ENCODE measurements at regions not wholly inside any gene's neighbourhood (a gene's known extent, or its start where the extent isn't known, plus 50 kb on each side); places are given as distances from the start of the nearest gene placed in this dataset.
"Not testable (repeated sequence)": the region's sequence is repeated elsewhere in the genome, so short reads cannot be mapped to it uniquely, and the experiment has no call there.

DNA sequence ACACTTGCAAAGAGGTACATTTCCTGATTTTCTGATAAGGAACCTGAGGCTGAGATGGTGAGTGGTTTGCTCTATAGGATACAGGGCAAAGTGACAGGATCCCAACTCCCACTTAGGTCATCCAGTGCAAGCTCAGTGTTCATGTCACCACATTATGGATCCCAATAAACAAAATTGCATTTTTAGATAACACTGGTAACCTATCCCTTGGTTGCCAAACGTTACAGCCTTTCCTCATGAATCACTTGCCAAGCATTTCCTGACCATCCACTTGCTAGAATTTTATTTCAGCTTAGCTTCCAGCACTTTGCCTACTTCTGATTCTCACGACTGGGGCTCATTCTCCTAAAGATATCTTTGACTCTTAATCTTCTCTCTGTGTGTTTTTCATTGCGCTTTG lies 131.4 kb upstream of the ODAD2 start:
- no peak for DNase-seq (ENCODE audit: low read depth)

GRCh38 chr10:28127881-28128280 lies 129.0 kb upstream of the ODAD2 start:
- DNase-seq (ENCODE audit: low read depth) = no peak

DNA sequence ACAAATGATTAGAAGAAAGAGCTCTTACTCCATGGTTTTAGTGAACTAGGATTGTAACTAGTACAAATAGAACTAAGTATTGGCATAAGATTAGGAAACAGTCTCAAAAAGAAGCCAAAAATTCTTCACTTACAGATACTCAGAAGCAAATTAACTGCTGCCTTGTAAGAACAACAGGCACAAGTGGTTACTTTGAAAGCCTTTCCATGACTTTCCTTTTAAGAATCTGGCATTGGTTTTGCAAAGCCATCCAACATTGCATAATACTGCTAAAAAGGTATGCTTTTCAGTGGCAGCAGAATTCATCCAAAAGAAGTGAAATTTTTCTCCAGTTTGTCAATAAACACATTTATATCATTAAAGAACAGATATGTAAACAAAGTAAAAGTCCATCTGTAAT lies 126.8 kb upstream of the ODAD2 start:
- DNase-seq (ENCODE audit: low read depth) = no peak

DNA sequence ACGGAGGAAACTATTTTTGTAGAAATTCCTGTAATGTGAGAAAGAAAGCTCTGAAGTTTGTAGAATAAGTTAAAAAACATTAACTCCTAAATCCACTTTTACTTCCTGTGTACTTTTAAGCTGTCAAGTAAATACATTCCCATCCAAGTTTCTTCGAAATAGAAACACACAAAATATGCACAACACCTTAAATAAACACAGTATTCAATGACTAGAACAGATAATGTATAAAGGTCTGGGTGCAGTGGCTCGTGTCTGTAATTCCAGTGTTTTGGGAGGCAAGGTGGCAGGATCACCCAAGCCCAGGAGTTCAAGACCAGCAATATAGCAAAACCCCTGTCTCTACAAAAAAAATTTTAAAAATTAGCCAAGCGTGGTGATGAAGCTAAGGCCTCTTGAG lies 121.9 kb upstream of the ODAD2 start:
- DNase-seq (ENCODE audit: low read depth) = no peak

GRCh38 chr10:28120043-28120749 lies 121.3 kb upstream of the ODAD2 start:
- DNase-seq (ENCODE audit: low read depth) = no peak

GRCh38 chr10:28118985-28119628 lies 120.2 kb upstream of the ODAD2 start:
- DNase-seq (ENCODE audit: low read depth) = no peak

DNA sequence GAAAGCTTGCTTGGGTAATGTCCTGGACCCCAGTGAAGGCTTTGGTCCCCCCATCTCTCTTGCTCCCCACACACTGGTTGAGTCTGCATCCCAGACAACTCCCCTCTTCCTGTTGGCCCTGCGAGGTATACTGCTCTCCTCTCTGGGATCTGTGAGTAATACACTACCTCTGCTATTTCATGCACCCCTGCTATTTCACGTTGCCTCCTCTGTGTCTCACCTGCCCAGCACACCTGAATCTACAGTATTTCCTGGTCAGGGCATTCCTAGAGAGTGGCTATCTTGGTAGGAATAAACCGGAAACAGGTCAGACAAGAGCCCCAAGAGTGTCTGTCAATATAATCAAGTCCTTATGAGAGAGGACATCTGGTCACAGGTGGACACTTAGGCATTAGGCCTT lies 114.3 kb upstream of the ODAD2 start:
- no peak for DNase-seq (ENCODE audit: low read depth)

DNA sequence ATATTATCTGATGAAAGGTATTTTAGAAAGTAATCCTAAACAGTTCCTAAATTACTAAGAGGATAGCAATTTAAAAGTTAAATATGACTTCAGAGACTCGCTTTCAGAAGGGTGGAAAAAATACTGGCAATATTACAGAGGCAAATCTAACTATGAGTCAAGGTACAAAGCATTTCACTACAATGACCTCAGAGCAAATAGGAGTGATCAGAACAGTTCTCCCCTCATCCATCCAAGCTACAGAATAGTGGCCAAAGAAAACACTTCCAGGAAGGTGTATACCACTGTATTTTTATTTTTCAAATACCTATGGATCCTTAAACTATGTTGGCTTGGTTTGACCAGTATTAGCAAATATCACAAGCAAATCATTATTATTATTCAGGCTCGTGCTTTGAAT lies 112.8 kb upstream of the ODAD2 start:
- no peak for DNase-seq (ENCODE audit: low read depth)

DNA sequence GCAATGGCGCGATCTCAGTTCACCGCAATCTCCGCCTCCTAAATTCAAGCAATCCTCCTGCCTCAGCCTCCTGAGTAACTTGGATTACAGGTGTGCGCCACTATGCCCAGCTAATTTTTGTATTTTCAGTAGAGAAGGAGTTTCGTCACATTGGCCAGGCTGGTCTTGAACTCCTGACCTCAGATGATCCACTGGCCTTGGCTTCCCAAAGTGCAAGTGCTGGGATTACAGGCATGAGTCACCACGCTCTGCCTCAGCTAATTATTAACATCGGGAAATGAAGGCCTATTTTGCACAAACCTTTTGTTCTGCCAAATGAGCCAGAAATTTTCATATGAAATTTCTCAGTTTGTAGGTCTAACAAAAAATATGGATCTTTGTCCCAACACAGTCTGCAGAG lies 106.7 kb upstream of the ODAD2 start:
- DNase-seq (ENCODE audit: low read depth) = no peak

DNA sequence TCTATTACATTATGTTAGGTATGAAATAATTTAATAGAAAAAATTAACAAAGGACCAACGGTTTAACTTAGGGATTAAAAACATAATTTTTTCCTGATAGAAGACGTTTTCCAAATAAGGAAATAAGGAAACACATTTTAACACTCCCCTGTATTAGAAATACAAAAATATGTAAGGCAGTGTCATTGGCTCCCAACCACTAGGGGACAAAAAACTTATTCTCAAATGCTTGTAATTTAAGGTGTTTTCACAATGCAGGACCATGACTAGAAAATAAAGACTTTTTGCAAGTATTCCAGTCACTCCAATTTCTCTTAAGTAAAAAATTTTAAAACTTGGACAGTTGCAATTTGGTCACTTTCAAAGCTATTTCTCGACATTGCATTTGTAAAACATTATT lies 98.8 kb upstream of the ODAD2 start:
- DNase-seq (ENCODE audit: low read depth) = no peak

GRCh38 chr10:28095791-28096378 lies 97.0 kb upstream of the ODAD2 start:
- DNase-seq (ENCODE audit: low read depth) = no peak

DNA sequence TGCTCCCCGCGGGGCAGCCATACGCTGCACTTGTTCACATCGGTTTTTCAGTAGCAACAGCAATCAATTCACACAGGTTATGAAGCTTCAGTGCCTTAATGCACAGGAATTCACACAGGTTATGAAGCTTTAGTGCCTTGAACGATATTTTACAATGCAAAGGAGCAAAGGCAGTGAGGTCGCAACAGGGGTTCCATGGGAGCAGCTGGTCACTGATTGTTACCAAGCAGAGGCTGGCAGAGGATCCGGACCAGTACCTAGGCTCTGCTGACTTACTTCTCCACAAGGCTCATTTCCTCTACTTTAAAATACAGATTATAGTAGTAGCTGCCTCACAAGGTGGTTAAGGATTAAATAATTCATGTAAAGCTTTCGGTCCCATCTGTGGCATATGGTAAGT lies 95.2 kb upstream of the ODAD2 start:
- DNase-seq (ENCODE audit: low read depth) = no peak

GRCh38 chr10:28091913-28092312 lies 93.0 kb upstream of the ODAD2 start:
- no peak for DNase-seq (ENCODE audit: low read depth)

DNA sequence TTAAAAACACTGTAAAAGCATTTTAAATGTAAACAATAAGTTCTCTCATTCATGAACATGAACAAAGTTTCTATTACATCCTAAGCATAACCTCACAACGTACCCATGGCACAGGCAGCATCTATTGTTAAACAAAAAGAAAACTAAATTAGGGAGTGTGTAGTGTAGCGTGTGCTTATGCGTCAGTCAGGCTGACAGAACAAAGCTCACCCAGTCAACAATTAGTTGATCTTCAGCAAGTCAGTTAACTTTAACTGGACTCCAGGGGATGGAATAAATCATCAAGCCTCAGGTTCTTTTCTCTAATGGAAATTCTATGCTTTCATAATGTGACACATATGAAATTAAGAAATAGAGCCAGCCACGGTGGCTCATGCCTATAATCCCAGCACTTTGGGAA lies 91.6 kb upstream of the ODAD2 start:
- DNase-seq (ENCODE audit: low read depth) = no peak

DNA sequence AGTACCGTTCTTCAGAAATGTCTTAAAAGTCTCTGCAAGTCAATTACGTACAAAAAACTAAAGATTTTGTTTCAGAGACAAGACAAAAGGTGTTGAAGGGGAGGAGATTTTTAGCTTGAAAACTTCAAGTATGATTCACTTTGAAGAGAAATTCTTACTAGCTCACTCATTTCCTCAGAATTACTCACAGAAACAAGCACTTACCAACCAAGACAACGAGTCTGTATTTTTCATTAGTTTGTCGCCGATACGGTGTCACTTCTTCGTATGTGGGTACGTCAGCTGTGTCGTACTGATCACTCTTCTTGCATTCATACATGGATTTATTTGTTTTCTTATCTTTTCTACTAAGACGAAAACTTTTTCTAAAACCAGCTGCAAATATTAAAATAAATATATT lies 90.6 kb upstream of the ODAD2 start:
- DNase-seq (ENCODE audit: low read depth) = no peak

GRCh38 chr10:28087661-28088351 lies 88.9 kb upstream of the ODAD2 start:
- no peak for DNase-seq (ENCODE audit: low read depth)

GRCh38 chr10:28085760-28086159 lies 86.9 kb upstream of the ODAD2 start:
- DNase-seq (ENCODE audit: low read depth) = not testable (repeated sequence)

DNA sequence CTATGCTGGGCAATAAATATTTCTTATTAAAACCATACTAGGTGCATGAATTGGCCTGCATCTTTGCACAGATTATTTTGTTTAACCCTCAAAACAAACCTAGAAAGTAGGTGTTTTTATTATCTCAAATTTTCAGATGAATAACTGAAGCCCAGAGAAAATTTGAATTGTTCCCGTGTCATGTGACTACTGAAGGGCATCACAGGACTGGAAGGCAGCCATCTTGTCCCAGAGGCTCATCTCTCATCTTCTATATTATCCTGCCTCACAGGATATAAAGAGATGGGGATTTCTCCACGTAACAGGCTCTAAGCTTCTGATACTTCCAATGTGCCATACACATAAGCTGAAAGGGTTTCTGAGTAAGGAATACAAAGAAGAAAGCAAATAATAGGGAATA lies 84.0 kb upstream of the ODAD2 start:
- DNase-seq (ENCODE audit: low read depth) = no peak

DNA sequence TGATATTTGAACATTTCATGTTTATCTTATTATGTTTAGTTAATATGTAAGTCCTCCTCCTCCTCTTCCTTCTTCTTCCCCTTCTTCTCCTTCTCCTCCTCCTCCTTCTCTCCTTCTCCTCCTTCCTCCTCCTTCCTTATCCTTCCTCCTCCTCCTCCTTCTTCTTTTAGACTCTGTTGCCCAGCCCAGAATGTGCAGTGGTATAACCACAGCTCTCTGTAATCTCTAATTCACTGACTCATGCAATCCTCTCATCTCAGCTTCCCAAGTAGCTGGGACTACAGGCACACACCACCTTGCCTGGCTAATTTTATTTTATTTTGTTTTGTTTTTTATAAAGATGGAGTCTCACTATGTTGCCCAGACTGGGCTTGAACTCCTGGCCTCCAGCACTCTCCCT lies 83.4 kb upstream of the ODAD2 start:
- DNase-seq (ENCODE audit: low read depth) = no peak

GRCh38 chr10:28077889-28078288 lies 79.0 kb upstream of the ODAD2 start:
- no peak for DNase-seq (ENCODE audit: low read depth)

DNA sequence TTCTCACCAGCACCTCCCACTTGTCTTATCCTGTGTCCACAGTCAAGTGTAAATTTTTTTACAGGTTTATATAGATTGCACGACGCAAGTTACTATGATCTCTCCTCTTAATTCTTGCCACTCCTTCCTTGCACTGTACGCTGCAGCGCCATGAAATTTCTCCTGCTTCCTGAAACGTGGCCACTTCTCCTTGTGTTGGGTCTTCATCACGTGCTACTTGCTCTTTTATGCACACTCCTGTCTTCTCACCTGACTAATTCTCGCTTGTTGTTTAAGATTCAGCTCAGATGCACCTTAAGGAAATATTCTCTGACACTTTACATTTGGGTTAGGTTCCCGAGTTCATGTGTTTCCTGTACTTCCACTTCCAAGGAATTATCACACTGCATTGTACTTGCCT lies 76.5 kb upstream of the ODAD2 start:
- DNase-seq (ENCODE audit: low read depth) = no peak

DNA sequence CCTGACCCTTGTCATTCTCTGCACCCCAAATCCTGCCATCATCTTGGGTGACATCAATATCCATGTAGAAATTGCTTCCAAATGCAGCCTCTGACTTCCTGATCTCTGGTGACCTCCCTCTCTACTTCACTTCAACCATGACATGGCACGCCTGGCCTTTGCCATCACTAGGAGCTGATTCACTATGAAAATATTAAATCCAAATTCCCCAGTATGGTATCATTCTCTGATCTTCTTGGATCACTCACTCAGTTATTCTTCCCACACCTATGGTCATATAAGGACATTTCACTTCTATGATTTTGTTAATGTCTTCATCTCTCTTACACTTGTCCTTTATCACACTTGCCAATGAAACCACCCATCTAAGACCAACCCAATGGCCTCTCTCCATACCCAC lies 73.7 kb upstream of the ODAD2 start:
- no peak for DNase-seq (ENCODE audit: low read depth)

DNA sequence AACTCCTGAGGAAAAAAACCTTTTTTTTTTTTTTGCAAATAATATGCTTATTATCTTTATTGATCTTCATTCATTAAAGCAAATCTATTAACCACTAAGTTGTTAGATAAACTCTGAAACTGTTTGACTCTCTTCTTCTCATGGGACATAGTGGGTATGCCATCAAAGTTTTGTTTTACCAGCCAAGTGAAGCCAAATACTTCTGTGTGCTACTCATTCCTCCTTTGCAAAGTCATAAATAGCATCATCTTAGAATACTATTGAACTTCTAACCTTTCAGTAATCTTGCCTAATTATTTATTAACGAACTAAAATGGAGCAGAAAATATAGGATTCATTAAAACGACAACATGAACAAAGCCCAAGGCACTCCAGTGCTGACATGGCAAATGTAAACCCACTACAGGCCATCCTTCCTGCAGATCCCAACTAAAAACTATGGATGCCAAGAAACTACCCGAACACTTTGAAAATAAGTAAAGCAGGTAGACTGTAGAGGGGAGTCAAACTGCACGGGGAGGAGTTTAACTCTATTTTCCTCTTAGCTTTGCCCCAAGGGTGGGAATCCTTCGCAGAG lies 61.2 kb upstream of the ODAD2 start:
- no peak for DNase-seq (ENCODE audit: low read depth)

Data from activated T-cell treated with anti-CD3 and anti-CD28 coated beads for 1 hour (primary cell).